ENCODE measurements at regions not wholly inside any gene's neighbourhood (a gene's known extent, or its start where the extent isn't known, plus 50 kb on each side); places are given as distances from the start of the nearest gene placed in this dataset.

GRCh38 chr2:10980886-10981425, 69.2 kb downstream of the KCNF1 start:
- Mint-ChIP-seq H3K36me3 (ENCODE audit: low read depth) (no peaks in the 10 kb centered on the region), H3K9me3 (no peaks in the 10 kb centered on the region), H3K4me3 (no peak overlapping the region), H3K4me1 (ENCODE audit: low read depth) (no peaks in the 10 kb centered on the region), H3K27me3 (ENCODE audit: low read depth) (peaks cover 10% of the 10 kb centered on the region), H3K27ac (no peak overlapping the region)
- no peak for DNase-seq (ENCODE audit: low spot score)

- Mint-ChIP-seq H3K27me3 (ENCODE audit: low read depth) (peaks cover 8% of the 10 kb centered on the region), H3K4me1 (ENCODE audit: low read depth) (no peaks in the 10 kb centered on the region), H3K36me3 (ENCODE audit: low read depth) (no peaks in the 10 kb centered on the region), H3K4me3 (no peak overlapping the region), H3K27ac (no peak overlapping the region), H3K9me3 (no peaks in the 10 kb centered on the region)
- DNase-seq (ENCODE audit: low spot score), result no peak
Observed at GRCh38 chr2:10981451-10981850, 69.7 kb downstream of the KCNF1 start.

- Mint-ChIP-seq H3K27ac (no peak overlapping the region), H3K4me1 (ENCODE audit: low read depth) (no peaks in the 10 kb centered on the region), H3K9me3 (no peaks in the 10 kb centered on the region), H3K36me3 (ENCODE audit: low read depth) (no peaks in the 10 kb centered on the region), H3K27me3 (ENCODE audit: low read depth) (peaks cover 6% of the 10 kb centered on the region), H3K4me3 (no peak overlapping the region)
- no peak for DNase-seq (ENCODE audit: low spot score)
Observed at GRCh38 chr2:10981941-10982431, 70.3 kb downstream of the KCNF1 start.

- Mint-ChIP-seq H3K36me3 (ENCODE audit: low read depth) (no peaks in the 10 kb centered on the region), H3K4me1 (ENCODE audit: low read depth) (no peaks in the 10 kb centered on the region), H3K27ac (no peak overlapping the region), H3K9me3 (no peaks in the 10 kb centered on the region), H3K4me3 (no peak overlapping the region), H3K27me3 (ENCODE audit: low read depth) (peaks cover 3% of the 10 kb centered on the region)
- DNase-seq (ENCODE audit: low spot score), result no peak
Observed at GRCh38 chr2:10982931-10983701, 71.4 kb downstream of the KCNF1 start.

GRCh38 chr2:10983711-10984110, 72.0 kb downstream of the KCNF1 start:
- no peaks in the 10 kb centered on the region for H3K36me3 Mint-ChIP-seq (ENCODE audit: low read depth)
- H3K4me1 Mint-ChIP-seq (ENCODE audit: low read depth), result no peaks in the 10 kb centered on the region
- DNase-seq (ENCODE audit: low spot score), result no peak
- H3K27ac Mint-ChIP-seq, result no peak overlapping the region
- peaks cover 3% of the 10 kb centered on the region for H3K27me3 Mint-ChIP-seq (ENCODE audit: low read depth)
- H3K9me3 Mint-ChIP-seq, result no peaks in the 10 kb centered on the region
- H3K4me3 Mint-ChIP-seq, result no peak overlapping the region

- Mint-ChIP-seq H3K27ac (no peak overlapping the region), H3K4me3 (no peak overlapping the region), H3K36me3 (ENCODE audit: low read depth) (no peaks in the 10 kb centered on the region), H3K4me1 (ENCODE audit: low read depth) (no peaks in the 10 kb centered on the region), H3K27me3 (ENCODE audit: low read depth) (peaks cover 3% of the 10 kb centered on the region), H3K9me3 (no peaks in the 10 kb centered on the region)
- DNase-seq (ENCODE audit: low spot score), result no peak
Observed at GRCh38 chr2:10984418-10985135, 72.8 kb downstream of the KCNF1 start.

- no peak for DNase-seq (ENCODE audit: low spot score)
- H3K27me3 Mint-ChIP-seq (ENCODE audit: low read depth), result peaks cover 3% of the 10 kb centered on the region
- H3K4me3 Mint-ChIP-seq, result no peak overlapping the region
- H3K36me3 Mint-ChIP-seq (ENCODE audit: low read depth), result no peaks in the 10 kb centered on the region
- H3K27ac Mint-ChIP-seq, result no peak overlapping the region
- H3K9me3 Mint-ChIP-seq, result no peaks in the 10 kb centered on the region
- H3K4me1 Mint-ChIP-seq (ENCODE audit: low read depth), result no peaks in the 10 kb centered on the region
Observed at GRCh38 chr2:10985260-10985659, 73.5 kb downstream of the KCNF1 start.

GRCh38 chr2:10985901-10986535, 74.3 kb downstream of the KCNF1 start:
- H3K4me1 Mint-ChIP-seq (ENCODE audit: low read depth), result no peaks in the 10 kb centered on the region
- no peaks in the 10 kb centered on the region for H3K36me3 Mint-ChIP-seq (ENCODE audit: low read depth)
- peaks cover 3% of the 10 kb centered on the region for H3K27me3 Mint-ChIP-seq (ENCODE audit: low read depth)
- H3K27ac Mint-ChIP-seq, result no peak overlapping the region
- DNase-seq (ENCODE audit: low spot score), result no peak
- H3K9me3 Mint-ChIP-seq, result no peaks in the 10 kb centered on the region
- H3K4me3 Mint-ChIP-seq, result no peak overlapping the region

- Mint-ChIP-seq H3K27me3 (ENCODE audit: low read depth) (peaks cover 3% of the 10 kb centered on the region), H3K27ac (no peak overlapping the region), H3K4me1 (ENCODE audit: low read depth) (no peaks in the 10 kb centered on the region), H3K4me3 (no peak overlapping the region), H3K9me3 (no peaks in the 10 kb centered on the region), H3K36me3 (ENCODE audit: low read depth) (no peaks in the 10 kb centered on the region)
- no peak for DNase-seq (ENCODE audit: low spot score)
Observed at GRCh38 chr2:10987439-10987838, 75.7 kb downstream of the KCNF1 start.

- H3K36me3 Mint-ChIP-seq (ENCODE audit: low read depth), result no peaks in the 10 kb centered on the region
- DNase-seq (ENCODE audit: low spot score), result no peak
- no peak overlapping the region for H3K4me3 Mint-ChIP-seq
- H3K27me3 Mint-ChIP-seq (ENCODE audit: low read depth), result peaks cover 3% of the 10 kb centered on the region
- H3K27ac Mint-ChIP-seq, result no peak overlapping the region
- no peaks in the 10 kb centered on the region for H3K4me1 Mint-ChIP-seq (ENCODE audit: low read depth)
- no peaks in the 10 kb centered on the region for H3K9me3 Mint-ChIP-seq
Observed at GRCh38 chr2:10987861-10988260, 76.1 kb downstream of the KCNF1 start.

- Mint-ChIP-seq H3K27me3 (ENCODE audit: low read depth) (peaks cover 3% of the 10 kb centered on the region), H3K9me3 (no peaks in the 10 kb centered on the region), H3K4me1 (ENCODE audit: low read depth) (no peaks in the 10 kb centered on the region), H3K36me3 (ENCODE audit: low read depth) (no peaks in the 10 kb centered on the region), H3K4me3 (no peak overlapping the region), H3K27ac (no peak overlapping the region)
- no peak for DNase-seq (ENCODE audit: low spot score)
Observed at GRCh38 chr2:10989151-10989550, 77.4 kb downstream of the KCNF1 start.

- Mint-ChIP-seq H3K4me1 (ENCODE audit: low read depth) (no peaks in the 10 kb centered on the region), H3K27me3 (ENCODE audit: low read depth) (peaks cover 3% of the 10 kb centered on the region), H3K27ac (no peak overlapping the region), H3K4me3 (no peak overlapping the region), H3K36me3 (ENCODE audit: low read depth) (no peaks in the 10 kb centered on the region), H3K9me3 (no peaks in the 10 kb centered on the region)
- no peak for DNase-seq (ENCODE audit: low spot score)
Observed at GRCh38 chr2:10989782-10990181, 78.0 kb downstream of the KCNF1 start.

GRCh38 chr2:10990561-10991111, 78.9 kb downstream of the KCNF1 start:
- DNase-seq (ENCODE audit: low spot score), result no peak
- H3K27me3 Mint-ChIP-seq (ENCODE audit: low read depth), result peaks cover 3% of the 10 kb centered on the region
- no peaks in the 10 kb centered on the region for H3K4me1 Mint-ChIP-seq (ENCODE audit: low read depth)
- H3K9me3 Mint-ChIP-seq, result no peaks in the 10 kb centered on the region
- H3K36me3 Mint-ChIP-seq (ENCODE audit: low read depth), result no peaks in the 10 kb centered on the region
- no peak overlapping the region for H3K4me3 Mint-ChIP-seq
- H3K27ac Mint-ChIP-seq, result no peak overlapping the region
